ENCODE measurements at regions not wholly inside any gene's neighbourhood (a gene's known extent, or its start where the extent isn't known, plus 50 kb on each side); places are given as distances from the start of the nearest gene placed in this dataset.
"Not testable (repeated sequence)": the region's sequence is repeated elsewhere in the genome, so short reads cannot be mapped to it uniquely, and the experiment has no call there.

DNA sequence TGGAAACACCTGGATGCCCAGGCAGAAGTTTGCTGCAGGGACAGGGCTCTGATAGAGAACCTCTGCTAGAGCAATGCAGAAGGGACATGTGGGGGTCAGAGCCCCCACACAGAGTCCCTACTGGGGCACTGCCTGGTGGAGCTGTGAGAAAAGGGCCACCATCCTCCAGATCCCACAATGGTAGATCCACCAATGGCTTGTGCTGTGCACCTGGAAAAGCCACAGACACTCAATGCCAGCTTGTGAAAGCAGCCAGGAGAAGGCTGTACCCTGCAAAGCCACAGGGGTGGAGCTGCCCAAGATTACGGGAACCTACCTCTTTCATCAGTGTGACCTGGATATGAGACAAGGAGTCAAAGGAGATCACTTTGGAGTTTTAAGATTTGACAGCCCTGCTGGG lies 87.1 kb downstream of the BTBD3 start:
- TF ChIP-seq, protein P1, sequence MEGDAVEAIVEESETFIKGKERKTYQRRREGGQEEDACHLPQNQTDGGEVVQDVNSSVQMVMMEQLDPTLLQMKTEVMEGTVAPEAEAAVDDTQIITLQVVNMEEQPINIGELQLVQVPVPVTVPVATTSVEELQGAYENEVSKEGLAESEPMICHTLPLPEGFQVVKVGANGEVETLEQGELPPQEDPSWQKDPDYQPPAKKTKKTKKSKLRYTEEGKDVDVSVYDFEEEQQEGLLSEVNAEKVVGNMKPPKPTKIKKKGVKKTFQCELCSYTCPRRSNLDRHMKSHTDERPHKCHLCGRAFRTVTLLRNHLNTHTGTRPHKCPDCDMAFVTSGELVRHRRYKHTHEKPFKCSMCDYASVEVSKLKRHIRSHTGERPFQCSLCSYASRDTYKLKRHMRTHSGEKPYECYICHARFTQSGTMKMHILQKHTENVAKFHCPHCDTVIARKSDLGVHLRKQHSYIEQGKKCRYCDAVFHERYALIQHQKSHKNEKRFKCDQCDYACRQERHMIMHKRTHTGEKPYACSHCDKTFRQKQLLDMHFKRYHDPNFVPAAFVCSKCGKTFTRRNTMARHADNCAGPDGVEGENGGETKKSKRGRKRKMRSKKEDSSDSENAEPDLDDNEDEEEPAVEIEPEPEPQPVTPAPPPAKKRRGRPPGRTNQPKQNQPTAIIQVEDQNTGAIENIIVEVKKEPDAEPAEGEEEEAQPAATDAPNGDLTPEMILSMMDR (IDR thresholded peaks at IDR 0.05; ENCODE audit: control extremely low read depth in 1 of 3, insufficient read depth in 1 of 3, low read depth in 1 of 3, low read length in 3 of 3), result not testable (repeated sequence)
- not testable (repeated sequence) for TF ChIP-seq EP300 (IDR thresholded peaks at IDR 0.05; ENCODE audit: borderline replicate concordance in 1 of 2, low read depth in 2 of 2, low read length in 2 of 2); POLR2AphosphoS5 (IDR thresholded peaks at IDR 0.05; ENCODE audit: low read depth, low read length); EZH2 (IDR thresholded peaks at IDR 0.05; ENCODE audit: low read depth, low read length, severe bottlenecking)

Data from H1 (cell line).